Breast epithelium (tissue), 4 donors: ENCODE measurements at regions not wholly inside any gene's neighbourhood (a gene's known extent, or its start where the extent isn't known, plus 50 kb on each side); places are given as distances from the start of the nearest gene placed in this dataset.

ENCODE experiments used
- DNase-seq, 2 donors: peaks; one replicate each; pipeline ENCODE4 v3.0.0-alpha.2; 2019; ENCODE audit warnings: low spot score in 2 of 2
- H3K27ac ChIP-seq, 2 donors: fragments of 200-600 bp; sonication (generic) in 1 of 2; one replicate each; pipeline ENCODE4 v1.5.1; 2016 to 2019; ENCODE audit warnings: mild to moderate bottlenecking in 1 of 2
- H3K27me3 ChIP-seq, 2 donors: fragments of 200-600 bp; sonication (generic) in 1 of 2; one replicate each; pipeline versions ENCODE4 v1.5.1 to v1.6.0; 2017 to 2019; ENCODE audit warnings: control low read depth in 1 of 2, mild to moderate bottlenecking in 1 of 2
- H3K36me3 ChIP-seq: fragments of 200-600 bp; one replicate; pipeline ENCODE4 v1.5.1; 2019
- H3K4me1 ChIP-seq, 2 donors: fragments of 200-600 bp; sonication (generic); one replicate each; pipeline ENCODE4 v1.5.1; 2016 to 2019; ENCODE audit warnings: control low read depth in 1 of 2
- H3K4me3 ChIP-seq, 3 donors: fragments of 200-600 bp; sonication (generic); 1 replicate in 2 of 3; 2 replicates in 1 of 3; pipeline ENCODE4 v1.5.1; 2016 to 2019; ENCODE audit warnings: mild to moderate bottlenecking in 3 of 3, moderate library complexity in 2 of 3
- H3K9me3 ChIP-seq, 2 donors: fragments of 200-600 bp; sonication (generic) in 1 of 2; one replicate each; pipeline ENCODE4 v1.5.1; 2016 to 2019; ENCODE audit warnings: control low read depth in 1 of 2
- CTCF ChIP-seq, 3 donors: fragments of 450-650 bp; IDR thresholded peaks; one replicate each; pipeline ENCODE4 v1.5.1; 2016 to 2017; ENCODE audit warnings: antibody characterized with exemption in 3 of 3, mild to moderate bottlenecking in 3 of 3, moderate library complexity in 3 of 3
- POLR2A ChIP-seq: fragments of 450-650 bp; IDR thresholded peaks from one replicate; pipeline ENCODE4 v1.6.1; 2016; ENCODE audit warnings: antibody characterized with exemption, mild to moderate bottlenecking, moderate library complexity
- POLR2AphosphoS5 ChIP-seq, 3 donors: sonication (generic); formaldehyde crosslinking; IDR thresholded peaks; one replicate each; pipeline ENCODE4 v1.6.1; 2017; ENCODE audit warnings: antibody characterized with exemption in 3 of 3
- intact Hi-C: fragments of 100-400 bp; cut with DNase I; formaldehyde crosslinking; loops from one replicate; pipeline ENCODE4 v1.15.1; 2023; ENCODE audit warnings: low total_unique reads

- H3K27me3 ChIP-seq, result no peaks in the 10 kb centered on the region
- no peaks in the 10 kb centered on the region for H3K4me1 ChIP-seq
- DNase-seq, result no peak
- H3K4me3 ChIP-seq, result no peak overlapping the region
- no peak overlapping the region for H3K27ac ChIP-seq
- intact Hi-C loops, result no loop called here
- H3K36me3 ChIP-seq, result no peaks in the 10 kb centered on the region
- no peak for TF ChIP-seq CTCF (IDR thresholded peaks at IDR 0.05)
- no peak for TF ChIP-seq POLR2AphosphoS5 (IDR thresholded peaks at IDR 0.05)
- TF ChIP-seq POLR2A, result no peak
- H3K9me3 ChIP-seq, result peaks cover 3 to 31% of the 10 kb centered on the region in 2 donors
These were observed 278.4 kb upstream of the MME start for GRCh38 chr3:154801729-154802128.

GRCh38 chr3:154799800-154800199, 280.3 kb upstream of the MME start:
- intact Hi-C loops, result no loop called here
- DNase-seq, result no peak
- TF ChIP-seq CTCF (IDR thresholded peaks at IDR 0.05), result no peak
- no peak for TF ChIP-seq POLR2A
- TF ChIP-seq POLR2AphosphoS5 (IDR thresholded peaks at IDR 0.05), result no peak
- Histone ChIP-seq H3K4me1 (no peaks in the 10 kb centered on the region), H3K27ac (no peak overlapping the region), H3K9me3 (peaks cover 3 to 17% of the 10 kb centered on the region in 2 donors), H3K4me3 (no peak overlapping the region), H3K27me3 (no peaks in the 10 kb centered on the region), H3K36me3 (no peaks in the 10 kb centered on the region)

- Histone ChIP-seq H3K27ac (no peak overlapping the region), H3K36me3 (no peaks in the 10 kb centered on the region), H3K4me3 (no peak overlapping the region), H3K9me3 (no peaks in the 10 kb centered on the region), H3K4me1 (no peaks in the 10 kb centered on the region), H3K27me3 (no peaks in the 10 kb centered on the region)
- intact Hi-C loops, result no loop called here
- TF ChIP-seq CTCF (IDR thresholded peaks at IDR 0.05) (no peak), POLR2AphosphoS5 (IDR thresholded peaks at IDR 0.05) (no peak), POLR2A (no peak)
- DNase-seq, result no peak
These were observed 284.5 kb upstream of the MME start for GRCh38 chr3:154795582-154795981.

GRCh38 chr3:154794814-154795445, 285.2 kb upstream of the MME start:
- H3K9me3 ChIP-seq, result no peaks in the 10 kb centered on the region
- H3K4me3 ChIP-seq, result no peak overlapping the region
- intact Hi-C loops, result no loop called here
- no peak overlapping the region for H3K27ac ChIP-seq
- no peak for DNase-seq
- no peaks in the 10 kb centered on the region for H3K27me3 ChIP-seq
- TF ChIP-seq CTCF (IDR thresholded peaks at IDR 0.05) (no peak), POLR2A (no peak), POLR2AphosphoS5 (IDR thresholded peaks at IDR 0.05) (no peak)
- no peaks in the 10 kb centered on the region for H3K4me1 ChIP-seq
- no peaks in the 10 kb centered on the region for H3K36me3 ChIP-seq

- H3K4me3 ChIP-seq, result no peak overlapping the region
- no peak for TF ChIP-seq POLR2A
- TF ChIP-seq CTCF (IDR thresholded peaks at IDR 0.05), result no peak
- no peak for TF ChIP-seq POLR2AphosphoS5 (IDR thresholded peaks at IDR 0.05)
- H3K4me1 ChIP-seq, result no peaks in the 10 kb centered on the region
- DNase-seq, result no peak
- H3K27me3 ChIP-seq, result no peaks in the 10 kb centered on the region
- H3K36me3 ChIP-seq, result no peaks in the 10 kb centered on the region
- H3K27ac ChIP-seq, result no peak overlapping the region
- H3K9me3 ChIP-seq, result no peaks in the 10 kb centered on the region
- intact Hi-C loops, result no loop called here
These were observed 285.7 kb upstream of the MME start for GRCh38 chr3:154794391-154794790.
